ENCODE measurements at regions not wholly inside any gene's neighbourhood (a gene's known extent, or its start where the extent isn't known, plus 50 kb on each side); places are given as distances from the start of the nearest gene placed in this dataset.

DNA sequence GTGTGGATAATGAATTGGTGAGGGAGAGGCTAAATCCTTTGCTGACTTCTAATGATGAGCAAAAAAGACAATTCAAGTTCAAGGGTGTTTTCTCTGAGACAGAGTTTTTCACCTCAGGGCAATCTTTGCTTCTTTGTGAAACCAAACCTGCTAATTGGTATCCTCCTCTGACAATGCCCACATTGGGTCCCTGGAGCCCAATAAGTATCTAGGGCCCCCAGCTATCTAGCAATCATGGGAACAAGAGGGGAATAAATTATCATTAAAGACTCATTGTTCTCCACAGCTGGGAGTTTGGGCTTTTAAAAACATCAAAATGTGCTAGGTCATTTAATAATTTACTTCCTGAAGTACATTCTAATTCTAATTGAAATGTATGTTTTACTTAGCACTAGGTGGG lies 227.3 kb downstream of the TMEM167A start:
- no peak overlapping the region for H3K27ac ChIP-seq (ENCODE audit: low read depth in 1 of 2, low read length in 2 of 2)
- no peak overlapping the region for H3K4me3 ChIP-seq (ENCODE audit: low read depth in 1 of 3, low read length in 3 of 3)
- DNase-seq (ENCODE audit: low spot score) = no peak
- no peaks in the 10 kb centered on the region for H3K4me1 ChIP-seq (ENCODE audit: control insufficient read depth in 4 of 4, insufficient read depth in 4 of 4, low read length in 3 of 4)
- no peaks in the 10 kb centered on the region for H3K9me3 ChIP-seq (ENCODE audit: control insufficient read depth in 4 of 4, low read length in 3 of 4)
- H3K36me3 ChIP-seq (ENCODE audit: control insufficient read depth in 4 of 4, insufficient read depth in 3 of 4, low read depth in 1 of 4, low read length in 3 of 4) = no peaks in the 10 kb centered on the region
- TF ChIP-seq, protein P1, sequence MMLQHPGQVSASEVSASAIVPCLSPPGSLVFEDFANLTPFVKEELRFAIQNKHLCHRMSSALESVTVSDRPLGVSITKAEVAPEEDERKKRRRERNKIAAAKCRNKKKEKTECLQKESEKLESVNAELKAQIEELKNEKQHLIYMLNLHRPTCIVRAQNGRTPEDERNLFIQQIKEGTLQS (IDR thresholded peaks at IDR 0.05) = no peak
- TF ChIP-seq FOXA2 (IDR thresholded peaks at IDR 0.05) (no peak), YY1 (IDR thresholded peaks at IDR 0.05) (no peak), RXRA (IDR thresholded peaks at IDR 0.05) (no peak), HNF4G (IDR thresholded peaks at IDR 0.05) (no peak), RAD21 (IDR thresholded peaks at IDR 0.05) (no peak), TAF1 (conservative IDR thresholded peaks at IDR 0.05) (no peak), GABPA (IDR thresholded peaks at IDR 0.05 in 1 of 2, conservative IDR thresholded peaks at IDR 0.05 in 1 of 2) (no peak), HNF4A (conservative IDR thresholded peaks at IDR 0.05) (no peak), EGR1 (IDR thresholded peaks at IDR 0.05; ENCODE audit: low read depth in 2 of 2) (no peak), SP1 (IDR thresholded peaks at IDR 0.05) (no peak), JUND (IDR thresholded peaks at IDR 0.05) (no peak), NR2F2 (IDR thresholded peaks at IDR 0.05) (no peak)
- TF ChIP-seq, protein P2, sequence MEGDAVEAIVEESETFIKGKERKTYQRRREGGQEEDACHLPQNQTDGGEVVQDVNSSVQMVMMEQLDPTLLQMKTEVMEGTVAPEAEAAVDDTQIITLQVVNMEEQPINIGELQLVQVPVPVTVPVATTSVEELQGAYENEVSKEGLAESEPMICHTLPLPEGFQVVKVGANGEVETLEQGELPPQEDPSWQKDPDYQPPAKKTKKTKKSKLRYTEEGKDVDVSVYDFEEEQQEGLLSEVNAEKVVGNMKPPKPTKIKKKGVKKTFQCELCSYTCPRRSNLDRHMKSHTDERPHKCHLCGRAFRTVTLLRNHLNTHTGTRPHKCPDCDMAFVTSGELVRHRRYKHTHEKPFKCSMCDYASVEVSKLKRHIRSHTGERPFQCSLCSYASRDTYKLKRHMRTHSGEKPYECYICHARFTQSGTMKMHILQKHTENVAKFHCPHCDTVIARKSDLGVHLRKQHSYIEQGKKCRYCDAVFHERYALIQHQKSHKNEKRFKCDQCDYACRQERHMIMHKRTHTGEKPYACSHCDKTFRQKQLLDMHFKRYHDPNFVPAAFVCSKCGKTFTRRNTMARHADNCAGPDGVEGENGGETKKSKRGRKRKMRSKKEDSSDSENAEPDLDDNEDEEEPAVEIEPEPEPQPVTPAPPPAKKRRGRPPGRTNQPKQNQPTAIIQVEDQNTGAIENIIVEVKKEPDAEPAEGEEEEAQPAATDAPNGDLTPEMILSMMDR (IDR thresholded peaks at IDR 0.05; ENCODE audit: low read depth, low read length, missing input control) = no peak
- TF ChIP-seq, protein P3, sequence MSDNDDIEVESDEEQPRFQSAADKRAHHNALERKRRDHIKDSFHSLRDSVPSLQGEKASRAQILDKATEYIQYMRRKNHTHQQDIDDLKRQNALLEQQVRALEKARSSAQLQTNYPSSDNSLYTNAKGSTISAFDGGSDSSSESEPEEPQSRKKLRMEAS (IDR thresholded peaks at IDR 0.05) = no peak
- TF ChIP-seq, protein P4, sequence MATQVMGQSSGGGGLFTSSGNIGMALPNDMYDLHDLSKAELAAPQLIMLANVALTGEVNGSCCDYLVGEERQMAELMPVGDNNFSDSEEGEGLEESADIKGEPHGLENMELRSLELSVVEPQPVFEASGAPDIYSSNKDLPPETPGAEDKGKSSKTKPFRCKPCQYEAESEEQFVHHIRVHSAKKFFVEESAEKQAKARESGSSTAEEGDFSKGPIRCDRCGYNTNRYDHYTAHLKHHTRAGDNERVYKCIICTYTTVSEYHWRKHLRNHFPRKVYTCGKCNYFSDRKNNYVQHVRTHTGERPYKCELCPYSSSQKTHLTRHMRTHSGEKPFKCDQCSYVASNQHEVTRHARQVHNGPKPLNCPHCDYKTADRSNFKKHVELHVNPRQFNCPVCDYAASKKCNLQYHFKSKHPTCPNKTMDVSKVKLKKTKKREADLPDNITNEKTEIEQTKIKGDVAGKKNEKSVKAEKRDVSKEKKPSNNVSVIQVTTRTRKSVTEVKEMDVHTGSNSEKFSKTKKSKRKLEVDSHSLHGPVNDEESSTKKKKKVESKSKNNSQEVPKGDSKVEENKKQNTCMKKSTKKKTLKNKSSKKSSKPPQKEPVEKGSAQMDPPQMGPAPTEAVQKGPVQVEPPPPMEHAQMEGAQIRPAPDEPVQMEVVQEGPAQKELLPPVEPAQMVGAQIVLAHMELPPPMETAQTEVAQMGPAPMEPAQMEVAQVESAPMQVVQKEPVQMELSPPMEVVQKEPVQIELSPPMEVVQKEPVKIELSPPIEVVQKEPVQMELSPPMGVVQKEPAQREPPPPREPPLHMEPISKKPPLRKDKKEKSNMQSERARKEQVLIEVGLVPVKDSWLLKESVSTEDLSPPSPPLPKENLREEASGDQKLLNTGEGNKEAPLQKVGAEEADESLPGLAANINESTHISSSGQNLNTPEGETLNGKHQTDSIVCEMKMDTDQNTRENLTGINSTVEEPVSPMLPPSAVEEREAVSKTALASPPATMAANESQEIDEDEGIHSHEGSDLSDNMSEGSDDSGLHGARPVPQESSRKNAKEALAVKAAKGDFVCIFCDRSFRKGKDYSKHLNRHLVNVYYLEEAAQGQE (IDR thresholded peaks at IDR 0.05) = no peak
- TF ChIP-seq, protein P5, sequence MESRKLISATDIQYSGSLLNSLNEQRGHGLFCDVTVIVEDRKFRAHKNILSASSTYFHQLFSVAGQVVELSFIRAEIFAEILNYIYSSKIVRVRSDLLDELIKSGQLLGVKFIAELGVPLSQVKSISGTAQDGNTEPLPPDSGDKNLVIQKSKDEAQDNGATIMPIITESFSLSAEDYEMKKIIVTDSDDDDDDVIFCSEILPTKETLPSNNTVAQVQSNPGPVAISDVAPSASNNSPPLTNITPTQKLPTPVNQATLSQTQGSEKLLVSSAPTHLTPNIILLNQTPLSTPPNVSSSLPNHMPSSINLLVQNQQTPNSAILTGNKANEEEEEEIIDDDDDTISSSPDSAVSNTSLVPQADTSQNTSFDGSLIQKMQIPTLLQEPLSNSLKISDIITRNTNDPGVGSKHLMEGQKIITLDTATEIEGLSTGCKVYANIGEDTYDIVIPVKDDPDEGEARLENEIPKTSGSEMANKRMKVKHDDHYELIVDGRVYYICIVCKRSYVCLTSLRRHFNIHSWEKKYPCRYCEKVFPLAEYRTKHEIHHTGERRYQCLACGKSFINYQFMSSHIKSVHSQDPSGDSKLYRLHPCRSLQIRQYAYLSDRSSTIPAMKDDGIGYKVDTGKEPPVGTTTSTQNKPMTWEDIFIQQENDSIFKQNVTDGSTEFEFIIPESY (IDR thresholded peaks at IDR 0.05) = no peak
- no peaks in the 10 kb centered on the region for H3K27me3 ChIP-seq (ENCODE audit: control insufficient read depth in 4 of 4, insufficient read depth in 4 of 4, low read length in 3 of 4)
- no peak overlapping the region for H3K9ac ChIP-seq (ENCODE audit: low read depth in 1 of 2, low read length in 2 of 2)

DNA sequence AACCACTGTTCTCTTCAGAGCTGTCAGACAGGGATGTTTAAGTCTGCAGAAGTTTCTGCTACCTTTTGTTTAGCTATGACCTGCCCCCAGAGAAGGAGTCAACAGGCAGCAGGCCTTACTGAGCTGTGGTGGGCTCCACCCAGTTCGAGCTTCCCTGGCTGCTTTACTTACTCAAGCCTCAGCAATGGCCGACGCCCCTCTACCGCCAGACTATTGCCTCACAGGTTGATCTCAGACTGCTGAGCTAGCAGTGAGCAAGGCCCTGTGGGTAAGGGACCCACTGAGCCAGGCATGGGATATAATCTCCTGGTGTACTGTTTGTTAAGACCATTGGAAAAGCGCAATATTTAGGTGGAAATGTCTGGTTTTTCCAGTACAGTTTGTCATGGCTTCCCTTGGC lies 229.6 kb downstream of the TMEM167A start:
- no peaks in the 10 kb centered on the region for H3K9me3 ChIP-seq (ENCODE audit: control insufficient read depth in 4 of 4, low read length in 3 of 4)
- no peak overlapping the region for H3K9ac ChIP-seq (ENCODE audit: low read depth in 1 of 2, low read length in 2 of 2)
- no peak overlapping the region for H3K27ac ChIP-seq (ENCODE audit: low read depth in 1 of 2, low read length in 2 of 2)
- no peak for DNase-seq (ENCODE audit: low spot score)
- no peaks in the 10 kb centered on the region for H3K4me1 ChIP-seq (ENCODE audit: control insufficient read depth in 4 of 4, insufficient read depth in 4 of 4, low read length in 3 of 4)
- no peaks in the 10 kb centered on the region for H3K36me3 ChIP-seq (ENCODE audit: control insufficient read depth in 4 of 4, insufficient read depth in 3 of 4, low read depth in 1 of 4, low read length in 3 of 4)
- H3K4me3 ChIP-seq (ENCODE audit: low read depth in 1 of 3, low read length in 3 of 3) = no peak overlapping the region
- no peaks in the 10 kb centered on the region for H3K27me3 ChIP-seq (ENCODE audit: control insufficient read depth in 4 of 4, insufficient read depth in 4 of 4, low read length in 3 of 4)
- 91% methylated on average over 5 of the region's 5 CpGs for WGBS
- TF ChIP-seq RXRA (IDR thresholded peaks at IDR 0.05) (no peak), YY1 (IDR thresholded peaks at IDR 0.05) (no peak), TAF1 (conservative IDR thresholded peaks at IDR 0.05) (no peak), NR2F2 (IDR thresholded peaks at IDR 0.05) (no peak)
